ENCODE measurements at regions not wholly inside any gene's neighbourhood (a gene's known extent, or its start where the extent isn't known, plus 50 kb on each side); places are given as distances from the start of the nearest gene placed in this dataset.
A peak's percentile ranks its signal among the peaks of the same experiment; 100 is the strongest.

GRCh38 chr21:39105836-39106235 lies 77.4 kb downstream of the PSMG1 start:
- no peak for TF ChIP-seq CTCF (IDR thresholded peaks at IDR 0.05; ENCODE audit: control extremely low read depth, extremely low read depth)
- no peaks in the 10 kb centered on the region for H3K27me3 ChIP-seq (ENCODE audit: control insufficient read depth in 3 of 3, insufficient read depth in 3 of 3, low read length in 2 of 3)
- no peak overlapping the region for H3K4me3 ChIP-seq
- no peak for ATAC-seq (ENCODE audit: insufficient read depth, low FRiP score)
- H3K9ac ChIP-seq (ENCODE audit: insufficient read depth in 1 of 2, low read length in 2 of 2) = no peak overlapping the region
- H3K4me1 ChIP-seq (ENCODE audit: control insufficient read depth in 5 of 5, insufficient read depth in 5 of 5, low read length in 5 of 5) = peaks cover 0 to 30% (median 9%) of the 10 kb centered on the region in 5 donors
- H3K27ac ChIP-seq (ENCODE audit: low read depth in 1 of 2, low read length in 1 of 2) = no peak overlapping the region
- no peaks in the 10 kb centered on the region for H3K36me3 ChIP-seq (ENCODE audit: control insufficient read depth in 4 of 4, insufficient read depth in 4 of 4, low read length in 4 of 4)
- H3K9me3 ChIP-seq (ENCODE audit: control insufficient read depth in 4 of 4, insufficient read depth in 3 of 4, low read length in 3 of 4) = peaks cover 0 to 2% (median 0%) of the 10 kb centered on the region in 4 donors
- no peak for DNase-seq
- 80 to 91% methylated on average over 4 of the region's 4 CpGs for WGBS, 2 donors

- Histone ChIP-seq H3K27ac (ENCODE audit: low read depth in 1 of 2, low read length in 1 of 2) (peak overlapping the region; percentile 19 to 51), H3K36me3 (ENCODE audit: control insufficient read depth in 4 of 4, insufficient read depth in 4 of 4, low read length in 4 of 4) (no peaks in the 10 kb centered on the region), H3K9ac (ENCODE audit: insufficient read depth in 1 of 2, low read length in 2 of 2) (no peak overlapping the region), H3K27me3 (ENCODE audit: control insufficient read depth in 3 of 3, insufficient read depth in 3 of 3, low read length in 2 of 3) (no peaks in the 10 kb centered on the region), H3K4me3 (no peak overlapping the region), H3K4me1 (ENCODE audit: control insufficient read depth in 5 of 5, insufficient read depth in 5 of 5, low read length in 5 of 5) (peaks cover 0 to 25% (median 7%) of the 10 kb centered on the region in 5 donors), H3K9me3 (ENCODE audit: control insufficient read depth in 4 of 4, insufficient read depth in 3 of 4, low read length in 3 of 4) (peaks cover 0 to 2% (median 0%) of the 10 kb centered on the region in 4 donors)
- TF ChIP-seq CTCF (IDR thresholded peaks at IDR 0.05; ENCODE audit: control extremely low read depth, extremely low read depth) = no peak
- DNase-seq (no peak), ATAC-seq (ENCODE audit: insufficient read depth, low FRiP score) (no peak)
- WGBS, 2 donors = 35 to 58% methylated on average over 5 of the region's 5 CpGs
Observed at GRCh38 chr21:39105341-39105765, 77.9 kb downstream of the PSMG1 start.

- peaks cover 0 to 21% (median 5%) of the 10 kb centered on the region in 5 donors for H3K4me1 ChIP-seq (ENCODE audit: control insufficient read depth in 5 of 5, insufficient read depth in 5 of 5, low read length in 5 of 5)
- H3K36me3 ChIP-seq (ENCODE audit: control insufficient read depth in 4 of 4, insufficient read depth in 4 of 4, low read length in 4 of 4) = no peaks in the 10 kb centered on the region
- no peaks in the 10 kb centered on the region for H3K27me3 ChIP-seq (ENCODE audit: control insufficient read depth in 3 of 3, insufficient read depth in 3 of 3, low read length in 2 of 3)
- ATAC-seq (ENCODE audit: insufficient read depth, low FRiP score) = no peak
- WGBS, 2 donors = 76 to 91% methylated on average over 4 of the region's 4 CpGs
- H3K4me3 ChIP-seq = no peak overlapping the region
- H3K27ac ChIP-seq (ENCODE audit: low read depth in 1 of 2, low read length in 1 of 2) = peak overlapping the region; percentile 51 to 52
- peaks cover 0 to 2% (median 0%) of the 10 kb centered on the region in 4 donors for H3K9me3 ChIP-seq (ENCODE audit: control insufficient read depth in 4 of 4, insufficient read depth in 3 of 4, low read length in 3 of 4)
- no peak overlapping the region for H3K9ac ChIP-seq (ENCODE audit: insufficient read depth in 1 of 2, low read length in 2 of 2)
- TF ChIP-seq CTCF (IDR thresholded peaks at IDR 0.05; ENCODE audit: control extremely low read depth, extremely low read depth) = no peak
- DNase-seq = no peak
Observed at GRCh38 chr21:39104911-39105310, 78.3 kb downstream of the PSMG1 start.

GRCh38 chr21:39103689-39104088 lies 79.6 kb downstream of the PSMG1 start:
- 67 to 76% methylated on average over 4 of the region's 4 CpGs for WGBS, 2 donors
- no peak overlapping the region for H3K4me3 ChIP-seq
- H3K9me3 ChIP-seq (ENCODE audit: control insufficient read depth in 4 of 4, insufficient read depth in 3 of 4, low read length in 3 of 4) = no peaks in the 10 kb centered on the region
- H3K4me1 ChIP-seq (ENCODE audit: control insufficient read depth in 5 of 5, insufficient read depth in 5 of 5, low read length in 5 of 5) = peaks cover 0 to 23% (median 5%) of the 10 kb centered on the region in 5 donors
- no peak for TF ChIP-seq CTCF (IDR thresholded peaks at IDR 0.05; ENCODE audit: control extremely low read depth, extremely low read depth)
- DNase-seq = peak in 2 of 3 donors; percentile 72 to 82
- no peak overlapping the region for H3K27ac ChIP-seq (ENCODE audit: low read depth in 1 of 2, low read length in 1 of 2)
- ATAC-seq (ENCODE audit: insufficient read depth, low FRiP score) = no peak
- no peaks in the 10 kb centered on the region for H3K36me3 ChIP-seq (ENCODE audit: control insufficient read depth in 4 of 4, insufficient read depth in 4 of 4, low read length in 4 of 4)
- no peak overlapping the region for H3K9ac ChIP-seq (ENCODE audit: insufficient read depth in 1 of 2, low read length in 2 of 2)
- no peaks in the 10 kb centered on the region for H3K27me3 ChIP-seq (ENCODE audit: control insufficient read depth in 3 of 3, insufficient read depth in 3 of 3, low read length in 2 of 3)

All from lung (tissue), 11 donors.